HCT116 (cell line): ENCODE measurements at regions not wholly inside any gene's neighbourhood (a gene's known extent, or its start where the extent isn't known, plus 50 kb on each side); places are given as distances from the start of the nearest gene placed in this dataset.
"Not testable (repeated sequence)": the region's sequence is repeated elsewhere in the genome, so short reads cannot be mapped to it uniquely, and the experiment has no call there.

Source experiments
- ATAC-seq: fragments of 200-7000 bp; cut with Tn5 transposase; 2 replicates; pipeline ENCODE4 v1.9.1; 2020; ENCODE audit warnings: mild to moderate bottlenecking, moderate library complexity
- BruUV-seq: library from RNA; stranded (reverse); fragments of 400-500 nt; replicated peaks from 2 replicates; lab custom pipeline; 2021; lab: Mats Ljungman, UMichigan
- CTCF ChIA-PET: fragments of 300-600 bp; sonication (Branson Sonifier 250); formaldehyde crosslinking; loops from one replicate; lab custom pipeline; 2021; ENCODE audit warnings: antibody characterized with exemption; lab: Charles Lee
- POLR2A ChIA-PET: fragments of 300-600, 350-600 bp; sonication (Branson Sonifier 250); formaldehyde crosslinking; loops from one replicate; lab custom pipeline; 2021; ENCODE audit warnings: antibody characterized with exemption; lab: Charles Lee
- RAD21 ChIA-PET, 2 experiments: fragments of 300-600 bp; sonication (Branson Sonifier 250); formaldehyde crosslinking; loops; one replicate each; lab custom pipeline; 2023; ENCODE audit warnings: low total read pairs in 2 of 2; ENCODE audit not compliant: uncharacterized antibody in 2 of 2, unreplicated experiment in 2 of 2, low non-redundant PET in 1 of 2; lab: Charles Lee
- DNase-seq: peaks from one replicate; pipeline ENCODE4 v3.0.0-alpha.2; 2010; ENCODE audit warnings: low read depth, low spot score
- H2AFZ ChIP-seq: fragments of 200-600 bp; shearing (Covaris generic), sonication (generic); 2 replicates; pipeline ENCODE4 v1.6.1; 2017; ENCODE audit warnings: low read depth, mixed run types, mixed read lengths, antibody characterized with exemption, low read length; ENCODE audit not compliant: poor library complexity, severe bottlenecking
- H3K27ac ChIP-seq: 2 replicates; pipeline ENCODE4 v1.5.1; 2012; ENCODE audit warnings: low read depth, low read length
- H3K27me3 ChIP-seq: fragments of 200-600 bp; sonication (generic); 2 replicates; pipeline ENCODE4 v1.6.1; 2016; ENCODE audit warnings: mixed run types, low read length, mixed read lengths; ENCODE audit not compliant: insufficient read depth
- H3K36me3 ChIP-seq, 2 experiments: fragments of 200-500 bp in 1 of 2; fragments of 200-600 bp in 1 of 2; sonication (Bioruptor generic) in 1 of 2; sonication (generic) in 1 of 2; 2 replicates each; pipeline versions ENCODE4 v1.5.1 to v1.6.1; 2014 to 2016; ENCODE audit warnings: low read length in 2 of 2, inconsistent platforms in 1 of 2, mixed read lengths in 1 of 2, mixed run types in 1 of 2; ENCODE audit not compliant: insufficient read depth in 2 of 2, control insufficient read depth in 1 of 2
- H3K4me1 ChIP-seq, 2 experiments: fragments of 200-600 bp in 1 of 2; sonication (generic) in 1 of 2; 2 replicates each; pipeline versions ENCODE4 v1.5.1 to v1.6.1; 2012 to 2017; ENCODE audit warnings: low read length in 2 of 2, inconsistent platforms in 1 of 2, mild to moderate bottlenecking in 1 of 2, mixed read lengths in 1 of 2, mixed run types in 1 of 2, moderate library complexity in 1 of 2; ENCODE audit not compliant: insufficient read depth in 2 of 2, control insufficient read depth in 1 of 2
- H3K4me2 ChIP-seq: fragments of 200-600 bp; sonication (generic); 2 replicates; pipeline ENCODE4 v1.6.1; 2017; ENCODE audit warnings: mixed run types, low read length, mixed read lengths
- H3K4me3 ChIP-seq, 2 experiments: fragments of 200-600 bp in 1 of 2; sonication (generic) in 1 of 2; replicated peaks in 1 of 2; 2 replicates each; pipeline ENCODE4 v1.5.1; 2011 to 2016; ENCODE audit warnings: low read length in 2 of 2, control low read depth in 1 of 2, low read depth in 1 of 2, mild to moderate bottlenecking in 1 of 2, mixed read lengths in 1 of 2, mixed run types in 1 of 2
- H3K79me2 ChIP-seq: fragments of 200-600 bp; sonication (generic); 2 replicates; pipeline ENCODE4 v1.6.1; 2017; ENCODE audit warnings: mild to moderate bottlenecking, mixed run types, low read length, moderate library complexity, mixed read lengths; ENCODE audit not compliant: insufficient read depth
- H3K9ac ChIP-seq: fragments of 200-600 bp; sonication (generic); 2 replicates; pipeline ENCODE4 v1.6.1; 2016; ENCODE audit warnings: low read length, mixed read lengths
- H3K9me2 ChIP-seq: fragments of 200-600 bp; sonication (generic), shearing (Covaris generic); 2 replicates; pipeline ENCODE4 v1.6.1; 2017; ENCODE audit warnings: mixed run types, mild to moderate bottlenecking, moderate library complexity; ENCODE audit not compliant: insufficient read depth
- H3K9me3 ChIP-seq, 2 experiments: fragments of 200-500 bp in 1 of 2; fragments of 200-600 bp in 1 of 2; sonication (Bioruptor generic) in 1 of 2; sonication (generic) in 1 of 2; 2 replicates each; pipeline ENCODE4 v1.6.1; 2014 to 2017; ENCODE audit warnings: low read length in 2 of 2, mixed read lengths in 2 of 2, inconsistent platforms in 1 of 2, low read depth in 1 of 2, mild to moderate bottlenecking in 1 of 2, mixed run types in 1 of 2, moderate library complexity in 1 of 2; ENCODE audit not compliant: control insufficient read depth in 1 of 2, insufficient read depth in 1 of 2
- H4K20me1 ChIP-seq: fragments of 200-600 bp; sonication (generic), shearing (Covaris generic); 2 replicates; pipeline ENCODE4 v1.6.1; 2017; ENCODE audit warnings: mixed run types, mild to moderate bottlenecking, moderate library complexity; ENCODE audit not compliant: insufficient read depth
- CBX3 ChIP-seq: IDR thresholded peaks from 2 replicates; pipeline ENCODE4 v1.6.1; 2012; ENCODE audit warnings: low read depth
- CTCF ChIP-seq, 3 experiments: fragments of 200-600 bp in 1 of 3; sonication (generic) in 1 of 3; IDR thresholded peaks in 2 of 3; conservative IDR thresholded peaks in 1 of 3; 2 replicates each; pipeline ENCODE4 v1.5.1; 2012 to 2017; ENCODE audit warnings: low read depth in 2 of 3, low read length in 2 of 3, antibody characterized with exemption in 1 of 3, borderline replicate concordance in 1 of 3, control low read depth in 1 of 3, mild to moderate bottlenecking in 1 of 3, mixed read lengths in 1 of 3, mixed run types in 1 of 3, moderate library complexity in 1 of 3; ENCODE audit not compliant: insufficient read depth in 1 of 3
- EGR1 ChIP-seq: IDR thresholded peaks from 2 replicates; pipeline ENCODE4 v1.6.1; 2012; ENCODE audit warnings: low read depth
- FOSL1 ChIP-seq: IDR thresholded peaks from 2 replicates; pipeline ENCODE4 v1.6.1; 2012; ENCODE audit warnings: low read depth
- JUND ChIP-seq: IDR thresholded peaks from 2 replicates; pipeline ENCODE4 v1.6.1; 2012
- POLR2A ChIP-seq: IDR thresholded peaks from 2 replicates; pipeline ENCODE4 v1.7.0; 2011; ENCODE audit warnings: borderline replicate concordance; ENCODE audit not compliant: insufficient read depth, insufficient read length; ENCODE audit errors: extremely low read depth
- POLR2AphosphoS5 ChIP-seq: IDR thresholded peaks from 2 replicates; pipeline ENCODE4 v1.6.1; 2011; ENCODE audit warnings: mild to moderate bottlenecking, low read depth, low read length, moderate library complexity
- RAD21 ChIP-seq: IDR thresholded peaks from 2 replicates; pipeline ENCODE4 v1.6.1; 2012; ENCODE audit warnings: low read depth, mild to moderate bottlenecking
- SP1 ChIP-seq: IDR thresholded peaks from 2 replicates; pipeline ENCODE4 v1.6.1; 2012; ENCODE audit warnings: low read depth
- TCF7L2 ChIP-seq: IDR thresholded peaks from 2 replicates; pipeline ENCODE4 v1.7.0; 2011; ENCODE audit warnings: borderline replicate concordance, inconsistent platforms; ENCODE audit not compliant: insufficient read depth, insufficient read length; ENCODE audit errors: extremely low read depth
- YY1 ChIP-seq: IDR thresholded peaks from 2 replicates; pipeline ENCODE4 v1.6.1; 2011; ENCODE audit warnings: low read length, low read depth, moderate library complexity, mild to moderate bottlenecking; ENCODE audit not compliant: insufficient replicate concordance; ENCODE audit errors: extremely low read depth
- ZNF274 ChIP-seq: fragments of 200-500 bp; sonication (Bioruptor generic); IDR thresholded peaks from 2 replicates; pipeline ENCODE4 v1.6.1; 2014; ENCODE audit warnings: mild to moderate bottlenecking, low read depth, low read length, inconsistent platforms
- intact Hi-C: fragments of 100-400 bp; cut with micrococcal nuclease; formaldehyde crosslinking; loops from 2 replicates; pipeline ENCODE4 v1.10.0; 2022
- TF ChIP-seq, protein P1 (sequence below): IDR thresholded peaks from 2 replicates; pipeline ENCODE4 v1.6.1; 2012

- H2AFZ ChIP-seq, H3K36me3 ChIP-seq, H3K4me1 ChIP-seq, intact Hi-C loops, H3K4me2 ChIP-seq, H3K27me3 ChIP-seq, DNase-seq, POLR2A ChIA-PET, CTCF ChIA-PET, H3K79me2 ChIP-seq, ATAC-seq, BruUV-seq, H3K9me2 ChIP-seq, H3K4me3 ChIP-seq, RAD21 ChIA-PET, H3K27ac ChIP-seq, H3K9ac ChIP-seq, H3K9me3 ChIP-seq, H4K20me1 ChIP-seq: not testable (repeated sequence)
These were observed 759.2 kb downstream of the ZWINT start for GRCh38 chr10:55601690-55602478.

GRCh38 chr10:55551603-55552002 lies 750.6 kb upstream of the PCDH15 start:
- Histone ChIP-seq H3K4me3 (no peak overlapping the region), H3K27me3 (no peaks in the 10 kb centered on the region), H3K36me3 (no peaks in the 10 kb centered on the region), H3K9me3 (peaks cover 2 to 15% of the 10 kb centered on the region in 2 experiments; a peak in 2 of 4 replicates), H3K79me2 (no peaks in the 10 kb centered on the region), H3K9me2 (no peaks in the 10 kb centered on the region), H3K4me2 (no peak overlapping the region), H3K27ac (no peak overlapping the region), H3K9ac (no peak overlapping the region), H4K20me1 (no peaks in the 10 kb centered on the region), H3K4me1 (no peaks in the 10 kb centered on the region), H2AFZ (no peak overlapping the region)
- TF ChIP-seq ZNF274, result no peak
- TF ChIP-seq POLR2AphosphoS5, result no peak
- TF ChIP-seq POLR2A, result no peak
- TF ChIP-seq FOSL1, result no peak
- no peak for TF ChIP-seq YY1
- TF ChIP-seq CBX3, result no peak
- TF ChIP-seq, protein P1, sequence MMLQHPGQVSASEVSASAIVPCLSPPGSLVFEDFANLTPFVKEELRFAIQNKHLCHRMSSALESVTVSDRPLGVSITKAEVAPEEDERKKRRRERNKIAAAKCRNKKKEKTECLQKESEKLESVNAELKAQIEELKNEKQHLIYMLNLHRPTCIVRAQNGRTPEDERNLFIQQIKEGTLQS, result no peak
- no peak for TF ChIP-seq TCF7L2
- TF ChIP-seq SP1, result no peak
- TF ChIP-seq CTCF (IDR thresholded peaks at IDR 0.05 in 2 of 3, conservative IDR thresholded peaks at IDR 0.05 in 1 of 3; ENCODE audit: borderline replicate concordance in 1 of 3, insufficient read depth in 1 of 3, low read depth in 2 of 3, low read length in 2 of 3), result no peak
- no peak for TF ChIP-seq JUND
- no peak for TF ChIP-seq EGR1
- no peak for TF ChIP-seq RAD21
- CTCF ChIA-PET, result no interaction called here
- intact Hi-C loops, result no loop called here
- RAD21 ChIA-PET, result no interaction called here
- no peak for ATAC-seq
- DNase-seq, result no peak
- no TSS peak for BruUV-seq
- POLR2A ChIA-PET, result no interaction called here
